ENCODE measurements at regions not wholly inside any gene's neighbourhood (a gene's known extent, or its start where the extent isn't known, plus 50 kb on each side); places are given as distances from the start of the nearest gene placed in this dataset.

GRCh38 chr21:22993144-22993543 is 1994.9 kb downstream of the NCAM2 start:
- DNase-seq (no peak), ATAC-seq (no peak)
- POLR2A ChIA-PET: no interaction called here
- Mint-ChIP-seq H3K4me3 (no peak overlapping the region), H3K9me3 (peaks cover 6% of the 10 kb centered on the region), H3K27ac (no peak overlapping the region), H3K36me3 (ENCODE audit: low read depth) (no peaks in the 10 kb centered on the region), H3K4me1 (ENCODE audit: low read depth) (no peaks in the 10 kb centered on the region), H3K27me3 (no peaks in the 10 kb centered on the region)
- no peak for TF ChIP-seq CTCF (IDR thresholded peaks at IDR 0.05)
- CTCF ChIA-PET: interaction anchor here (1.5 kb wide), 1 partner anchor 157 kb away, joined by 3 read pairs; no protein-coding TSS in a partner anchor
- intact Hi-C loops (cut with micrococcal nuclease): no loop called here

GRCh38 chr21:22993822-22994574 is 1995.8 kb downstream of the NCAM2 start:
- Mint-ChIP-seq H3K27ac (no peak overlapping the region), H3K4me1 (ENCODE audit: low read depth) (no peaks in the 10 kb centered on the region), H3K9me3 (peaks cover 3% of the 10 kb centered on the region), H3K27me3 (no peaks in the 10 kb centered on the region), H3K4me3 (no peak overlapping the region), H3K36me3 (ENCODE audit: low read depth) (no peaks in the 10 kb centered on the region)
- no peak for ATAC-seq
- POLR2A ChIA-PET: interaction anchor here (0.6 kb wide), 1 partner anchor 910 kb away, joined by 3 read pairs; no protein-coding TSS in a partner anchor
- intact Hi-C loops (cut with micrococcal nuclease): no loop called here
- DNase-seq: no peak
- CTCF ChIA-PET: no interaction called here
- TF ChIP-seq CTCF (IDR thresholded peaks at IDR 0.05): no peak

- Mint-ChIP-seq H3K4me1 (ENCODE audit: low read depth) (no peaks in the 10 kb centered on the region), H3K4me3 (no peak overlapping the region), H3K9me3 (no peaks in the 10 kb centered on the region), H3K36me3 (ENCODE audit: low read depth) (no peaks in the 10 kb centered on the region), H3K27ac (no peak overlapping the region), H3K27me3 (no peaks in the 10 kb centered on the region)
- ChIA-PET CTCF (no interaction called here), POLR2A (no interaction called here)
- TF ChIP-seq CTCF (IDR thresholded peaks at IDR 0.05): no peak
- DNase-seq (no peak), ATAC-seq (no peak)
- intact Hi-C loops (cut with micrococcal nuclease): no loop called here
These were observed 2005.7 kb downstream of the NCAM2 start for GRCh38 chr21:23003951-23004350.

- intact Hi-C loops (cut with micrococcal nuclease): no loop called here
- H3K4me3 Mint-ChIP-seq: no peak overlapping the region
- H3K36me3 Mint-ChIP-seq (ENCODE audit: low read depth): no peaks in the 10 kb centered on the region
- no peaks in the 10 kb centered on the region for H3K4me1 Mint-ChIP-seq (ENCODE audit: low read depth)
- no peak for TF ChIP-seq CTCF (IDR thresholded peaks at IDR 0.05)
- ATAC-seq (no peak), DNase-seq (no peak)
- ChIA-PET POLR2A (no interaction called here), CTCF (no interaction called here)
- peaks cover 2% of the 10 kb centered on the region for H3K9me3 Mint-ChIP-seq
- no peak overlapping the region for H3K27ac Mint-ChIP-seq
- H3K27me3 Mint-ChIP-seq: no peaks in the 10 kb centered on the region
These were observed 2010.5 kb downstream of the NCAM2 start for GRCh38 chr21:23008601-23009202.

GRCh38 chr21:23009360-23009759 is 2011.2 kb downstream of the NCAM2 start:
- no peaks in the 10 kb centered on the region for H3K27me3 Mint-ChIP-seq
- TF ChIP-seq CTCF (IDR thresholded peaks at IDR 0.05): no peak
- no peak overlapping the region for H3K27ac Mint-ChIP-seq
- ChIA-PET POLR2A (no interaction called here), CTCF (no interaction called here)
- no peaks in the 10 kb centered on the region for H3K4me1 Mint-ChIP-seq (ENCODE audit: low read depth)
- intact Hi-C loops (cut with micrococcal nuclease): no loop called here
- ATAC-seq (no peak), DNase-seq (no peak)
- H3K4me3 Mint-ChIP-seq: no peak overlapping the region
- no peaks in the 10 kb centered on the region for H3K36me3 Mint-ChIP-seq (ENCODE audit: low read depth)
- H3K9me3 Mint-ChIP-seq: peaks cover 2% of the 10 kb centered on the region
